Activated naive CD8-positive, alpha-beta T cell treated with anti-CD3 and anti-CD28 coated beads, Interleukin-2, amount 50 U/mL, for 24 hours (primary cell): ENCODE measurements at regions not wholly inside any gene's neighbourhood (a gene's known extent, or its start where the extent isn't known, plus 50 kb on each side); places are given as distances from the start of the nearest gene placed in this dataset.
"Not testable (repeated sequence)": the region's sequence is repeated elsewhere in the genome, so short reads cannot be mapped to it uniquely, and the experiment has no call there.

ENCODE experiments used
- ATAC-seq: fragments of 150-1000 bp; cut with Tn5 transposase; one replicate; pipeline ENCODE4 v1.10.0; 2021
- DNase-seq: peaks from one replicate; pipeline ENCODE4 v3.0.0; 2021
- H3K27ac Mint-ChIP-seq: one replicate; pipeline ENCODE4 v1.8.0; 2021; ENCODE audit warnings: mild to moderate bottlenecking, mixed read lengths
- H3K27me3 Mint-ChIP-seq: one replicate; pipeline ENCODE4 v1.8.0; 2021; ENCODE audit warnings: mixed read lengths
- H3K36me3 Mint-ChIP-seq: one replicate; pipeline ENCODE4 v1.8.0; 2021; ENCODE audit warnings: low read depth, mixed read lengths
- H3K4me1 Mint-ChIP-seq: one replicate; pipeline ENCODE4 v1.8.0; 2021; ENCODE audit warnings: mixed read lengths
- H3K4me3 Mint-ChIP-seq: one replicate; pipeline ENCODE4 v1.8.0; 2021; ENCODE audit warnings: mild to moderate bottlenecking, moderate library complexity, mixed read lengths
- H3K9me3 Mint-ChIP-seq: one replicate; pipeline ENCODE4 v1.8.0; 2021; ENCODE audit warnings: mixed read lengths

- H3K4me3 Mint-ChIP-seq, result no peak overlapping the region
- ATAC-seq, result no peak
- no peaks in the 10 kb centered on the region for H3K9me3 Mint-ChIP-seq
- no peaks in the 10 kb centered on the region for H3K36me3 Mint-ChIP-seq
- H3K27ac Mint-ChIP-seq, result no peak overlapping the region
- no peak for DNase-seq
- no peaks in the 10 kb centered on the region for H3K4me1 Mint-ChIP-seq
- peaks cover 2% of the 10 kb centered on the region for H3K27me3 Mint-ChIP-seq
Observed at GRCh38 chr16:26959416-26960009, 107.2 kb upstream of the C16orf82 start.

GRCh38 chr16:26961459-26961858 lies 105.3 kb upstream of the C16orf82 start:
- Mint-ChIP-seq H3K4me3 (no peak overlapping the region), H3K27ac (no peak overlapping the region), H3K36me3 (no peaks in the 10 kb centered on the region), H3K9me3 (no peaks in the 10 kb centered on the region), H3K4me1 (no peaks in the 10 kb centered on the region), H3K27me3 (peaks cover 2% of the 10 kb centered on the region)
- no peak for ATAC-seq
- DNase-seq, result no peak

- ATAC-seq, result peak; percentile 43
- H3K27me3 Mint-ChIP-seq, result no peaks in the 10 kb centered on the region
- H3K4me3 Mint-ChIP-seq, result no peak overlapping the region
- H3K4me1 Mint-ChIP-seq, result no peaks in the 10 kb centered on the region
- no peaks in the 10 kb centered on the region for H3K9me3 Mint-ChIP-seq
- no peaks in the 10 kb centered on the region for H3K36me3 Mint-ChIP-seq
- no peak overlapping the region for H3K27ac Mint-ChIP-seq
- DNase-seq, result peak; percentile 4
Observed at GRCh38 chr16:26963109-26963508, 103.6 kb upstream of the C16orf82 start.

- Mint-ChIP-seq H3K36me3 (no peaks in the 10 kb centered on the region), H3K4me3 (no peak overlapping the region), H3K4me1 (no peaks in the 10 kb centered on the region), H3K27me3 (no peaks in the 10 kb centered on the region), H3K9me3 (no peaks in the 10 kb centered on the region), H3K27ac (no peak overlapping the region)
- DNase-seq (no peak), ATAC-seq (no peak)
Observed at GRCh38 chr16:26969589-26970231, 97.0 kb upstream of the C16orf82 start.

- no peaks in the 10 kb centered on the region for H3K9me3 Mint-ChIP-seq
- DNase-seq, result no peak
- no peak overlapping the region for H3K27ac Mint-ChIP-seq
- no peak overlapping the region for H3K4me3 Mint-ChIP-seq
- H3K27me3 Mint-ChIP-seq, result peaks cover 4% of the 10 kb centered on the region
- no peak for ATAC-seq
- no peaks in the 10 kb centered on the region for H3K36me3 Mint-ChIP-seq
- H3K4me1 Mint-ChIP-seq, result no peaks in the 10 kb centered on the region
Observed at GRCh38 chr16:26970292-26970691, 96.4 kb upstream of the C16orf82 start.

GRCh38 chr16:26976873-26977272 lies 89.9 kb upstream of the C16orf82 start:
- no peaks in the 10 kb centered on the region for H3K4me1 Mint-ChIP-seq
- no peaks in the 10 kb centered on the region for H3K9me3 Mint-ChIP-seq
- no peaks in the 10 kb centered on the region for H3K36me3 Mint-ChIP-seq
- ATAC-seq, result no peak
- no peak overlapping the region for H3K27ac Mint-ChIP-seq
- peaks cover 7% of the 10 kb centered on the region for H3K27me3 Mint-ChIP-seq
- DNase-seq, result no peak
- no peak overlapping the region for H3K4me3 Mint-ChIP-seq

- no peaks in the 10 kb centered on the region for H3K9me3 Mint-ChIP-seq
- H3K27me3 Mint-ChIP-seq, result peaks cover 6% of the 10 kb centered on the region
- H3K4me1 Mint-ChIP-seq, result no peaks in the 10 kb centered on the region
- DNase-seq (no peak), ATAC-seq (no peak)
- H3K36me3 Mint-ChIP-seq, result no peaks in the 10 kb centered on the region
- H3K27ac Mint-ChIP-seq, result no peak overlapping the region
- H3K4me3 Mint-ChIP-seq, result no peak overlapping the region
Observed at GRCh38 chr16:26981266-26981938, 85.3 kb upstream of the C16orf82 start.

GRCh38 chr16:26982422-26982821 lies 84.3 kb upstream of the C16orf82 start:
- Mint-ChIP-seq H3K27ac (no peak overlapping the region), H3K27me3 (peaks cover 7% of the 10 kb centered on the region), H3K4me3 (no peak overlapping the region), H3K4me1 (no peaks in the 10 kb centered on the region), H3K9me3 (no peaks in the 10 kb centered on the region), H3K36me3 (no peaks in the 10 kb centered on the region)
- DNase-seq (no peak), ATAC-seq (no peak)

- ATAC-seq (no peak), DNase-seq (no peak)
- no peaks in the 10 kb centered on the region for H3K36me3 Mint-ChIP-seq
- no peaks in the 10 kb centered on the region for H3K9me3 Mint-ChIP-seq
- no peak overlapping the region for H3K4me3 Mint-ChIP-seq
- H3K4me1 Mint-ChIP-seq, result no peaks in the 10 kb centered on the region
- H3K27ac Mint-ChIP-seq, result no peak overlapping the region
- peaks cover 7% of the 10 kb centered on the region for H3K27me3 Mint-ChIP-seq
Observed at GRCh38 chr16:26983426-26983825, 83.3 kb upstream of the C16orf82 start.

- Mint-ChIP-seq H3K9me3 (no peaks in the 10 kb centered on the region), H3K4me1 (no peaks in the 10 kb centered on the region), H3K27me3 (peaks cover 4% of the 10 kb centered on the region), H3K36me3 (no peaks in the 10 kb centered on the region), H3K27ac (no peak overlapping the region), H3K4me3 (no peak overlapping the region)
- no peak for ATAC-seq
- DNase-seq, result no peak
Observed at GRCh38 chr16:26985100-26986065, 81.3 kb upstream of the C16orf82 start.

- H3K4me3 Mint-ChIP-seq, result no peak overlapping the region
- peaks cover 4% of the 10 kb centered on the region for H3K27me3 Mint-ChIP-seq
- H3K27ac Mint-ChIP-seq, result no peak overlapping the region
- no peak for DNase-seq
- no peaks in the 10 kb centered on the region for H3K9me3 Mint-ChIP-seq
- ATAC-seq, result no peak
- H3K4me1 Mint-ChIP-seq, result no peaks in the 10 kb centered on the region
- no peaks in the 10 kb centered on the region for H3K36me3 Mint-ChIP-seq
Observed at GRCh38 chr16:26987597-26988010, 79.1 kb upstream of the C16orf82 start.

- no peaks in the 10 kb centered on the region for H3K9me3 Mint-ChIP-seq
- H3K27me3 Mint-ChIP-seq, result peaks cover 4% of the 10 kb centered on the region
- ATAC-seq, result no peak
- H3K4me1 Mint-ChIP-seq, result no peaks in the 10 kb centered on the region
- H3K27ac Mint-ChIP-seq, result no peak overlapping the region
- no peak overlapping the region for H3K4me3 Mint-ChIP-seq
- no peak for DNase-seq
- H3K36me3 Mint-ChIP-seq, result no peaks in the 10 kb centered on the region
Observed at GRCh38 chr16:26988186-26988585, 78.5 kb upstream of the C16orf82 start.

- H3K9me3 Mint-ChIP-seq, H3K4me1 Mint-ChIP-seq, H3K27me3 Mint-ChIP-seq, ATAC-seq, H3K4me3 Mint-ChIP-seq, H3K36me3 Mint-ChIP-seq, H3K27ac Mint-ChIP-seq, DNase-seq: not testable (repeated sequence)
Observed at GRCh38 chr16:26990384-26991120, 76.2 kb upstream of the C16orf82 start.
